BE2C (cell line): ENCODE measurements at regions not wholly inside any gene's neighbourhood (a gene's known extent, or its start where the extent isn't known, plus 50 kb on each side); places are given as distances from the start of the nearest gene placed in this dataset.
"Not testable (repeated sequence)": the region's sequence is repeated elsewhere in the genome, so short reads cannot be mapped to it uniquely, and the experiment has no call there.

Experiments used
- DNase-seq: peaks from one replicate; pipeline ENCODE4 v3.0.0-alpha.2; 2020
- H3K27me3 ChIP-seq: fragments of 250-450 bp; sonication (Bioruptor Pico); 2 replicates; pipeline ENCODE4 v1.5.1; 2020; ENCODE audit warnings: mild to moderate bottlenecking
- H3K36me3 ChIP-seq: fragments of 250-450 bp; sonication (Bioruptor Pico); 2 replicates; pipeline ENCODE4 v1.5.1; 2020; ENCODE audit warnings: mild to moderate bottlenecking
- H3K4me1 ChIP-seq: fragments of 250-450 bp; sonication (Bioruptor Pico); 2 replicates; pipeline ENCODE4 v1.5.1; 2020
- H3K4me3 ChIP-seq: 2 replicates; pipeline ENCODE4 v1.5.1; 2011; ENCODE audit warnings: low read depth, low read length
- H3K9me3 ChIP-seq: fragments of 250-450 bp; sonication (Bioruptor Pico); 2 replicates; pipeline ENCODE4 v1.5.1; 2020
- TF ChIP-seq, protein P1 (sequence below): IDR thresholded peaks from 2 replicates; pipeline ENCODE4 v1.5.1; 2012; ENCODE audit warnings: mild to moderate bottlenecking, low read depth, low read length

DNA sequence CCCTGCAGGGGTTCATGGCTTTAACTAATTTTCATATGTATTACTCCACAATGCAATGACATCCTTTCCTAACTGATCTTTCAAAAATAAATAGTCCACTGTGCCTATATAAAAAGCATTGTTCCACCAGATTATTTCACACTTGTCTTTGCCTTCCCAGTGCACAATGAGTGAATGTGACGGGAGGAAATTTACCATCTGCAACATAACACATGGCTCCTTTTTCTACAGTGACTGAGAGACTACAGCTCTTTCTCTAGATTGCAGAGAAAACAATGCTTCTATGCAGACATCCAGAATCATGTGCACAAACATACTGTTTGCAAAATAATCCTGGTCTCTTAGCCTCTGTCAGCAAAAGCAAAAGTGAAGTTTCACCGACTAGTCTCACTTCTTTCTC lies 483.7 kb upstream of the PIK3R1 start:
- TF ChIP-seq, protein P1, sequence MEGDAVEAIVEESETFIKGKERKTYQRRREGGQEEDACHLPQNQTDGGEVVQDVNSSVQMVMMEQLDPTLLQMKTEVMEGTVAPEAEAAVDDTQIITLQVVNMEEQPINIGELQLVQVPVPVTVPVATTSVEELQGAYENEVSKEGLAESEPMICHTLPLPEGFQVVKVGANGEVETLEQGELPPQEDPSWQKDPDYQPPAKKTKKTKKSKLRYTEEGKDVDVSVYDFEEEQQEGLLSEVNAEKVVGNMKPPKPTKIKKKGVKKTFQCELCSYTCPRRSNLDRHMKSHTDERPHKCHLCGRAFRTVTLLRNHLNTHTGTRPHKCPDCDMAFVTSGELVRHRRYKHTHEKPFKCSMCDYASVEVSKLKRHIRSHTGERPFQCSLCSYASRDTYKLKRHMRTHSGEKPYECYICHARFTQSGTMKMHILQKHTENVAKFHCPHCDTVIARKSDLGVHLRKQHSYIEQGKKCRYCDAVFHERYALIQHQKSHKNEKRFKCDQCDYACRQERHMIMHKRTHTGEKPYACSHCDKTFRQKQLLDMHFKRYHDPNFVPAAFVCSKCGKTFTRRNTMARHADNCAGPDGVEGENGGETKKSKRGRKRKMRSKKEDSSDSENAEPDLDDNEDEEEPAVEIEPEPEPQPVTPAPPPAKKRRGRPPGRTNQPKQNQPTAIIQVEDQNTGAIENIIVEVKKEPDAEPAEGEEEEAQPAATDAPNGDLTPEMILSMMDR: no peak
- no peak overlapping the region for H3K4me3 ChIP-seq
- H3K9me3 ChIP-seq: no peaks in the 10 kb centered on the region
- no peak for DNase-seq
- no peaks in the 10 kb centered on the region for H3K4me1 ChIP-seq
- no peaks in the 10 kb centered on the region for H3K36me3 ChIP-seq
- H3K27me3 ChIP-seq: no peaks in the 10 kb centered on the region

DNA sequence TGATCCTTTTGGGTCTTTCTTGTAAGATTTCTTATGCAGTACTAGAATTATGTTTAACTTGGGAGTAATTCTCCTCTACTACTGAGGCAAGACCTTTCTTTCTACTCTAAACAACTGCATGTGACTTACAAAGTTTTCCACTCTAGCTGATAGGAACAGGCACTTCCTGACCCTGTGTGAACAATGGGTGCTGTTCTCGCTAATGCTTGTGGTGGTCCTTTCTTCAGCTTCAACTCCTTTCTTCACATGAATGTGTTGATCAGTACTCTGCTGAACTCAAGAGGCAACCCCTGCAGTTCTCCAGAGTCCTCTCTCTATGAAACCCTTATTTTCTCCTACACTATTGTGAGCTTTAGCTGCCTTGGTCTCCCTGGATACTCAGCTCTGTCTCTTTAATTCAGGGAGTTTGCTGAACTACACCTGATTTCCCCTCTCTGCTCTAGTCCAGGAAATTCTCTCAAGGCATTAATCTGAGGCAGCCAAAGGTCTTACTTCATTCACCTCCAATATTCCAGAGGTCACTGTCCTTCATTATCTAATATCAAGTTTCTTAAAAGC lies 484.6 kb upstream of the PIK3R1 start:
- no peaks in the 10 kb centered on the region for H3K4me1 ChIP-seq
- no peaks in the 10 kb centered on the region for H3K27me3 ChIP-seq
- DNase-seq: no peak
- TF ChIP-seq, protein P1: no peak
- no peaks in the 10 kb centered on the region for H3K9me3 ChIP-seq
- H3K36me3 ChIP-seq: no peaks in the 10 kb centered on the region
- no peak overlapping the region for H3K4me3 ChIP-seq

DNA sequence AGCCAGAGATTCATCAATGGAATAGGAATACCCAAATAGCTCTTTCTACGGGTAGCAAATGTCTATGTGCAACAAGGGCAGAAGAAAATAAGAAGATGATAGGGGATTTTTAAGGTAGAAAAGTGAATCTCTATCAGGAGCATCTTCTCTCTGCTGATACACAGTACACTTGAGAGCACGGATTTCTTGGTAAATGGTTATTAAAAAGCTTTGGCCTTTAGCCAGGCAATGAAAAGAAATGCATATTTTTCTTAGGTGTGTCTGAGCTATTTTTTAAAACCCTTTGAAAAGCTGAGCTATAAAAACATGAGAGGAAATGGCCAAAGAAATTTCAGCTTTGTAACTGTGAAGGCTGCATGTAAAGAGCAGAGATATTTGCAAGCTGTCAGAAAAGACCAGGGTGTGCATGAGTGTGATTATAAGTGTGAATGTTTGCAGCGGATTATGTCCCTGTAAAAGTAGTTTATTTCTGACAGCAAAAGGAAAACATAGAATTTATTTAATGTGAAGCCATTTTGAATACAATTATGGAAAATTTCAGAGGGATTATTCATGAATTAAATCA lies 487.1 kb upstream of the PIK3R1 start:
- H3K36me3 ChIP-seq: no peaks in the 10 kb centered on the region
- TF ChIP-seq, protein P1: no peak
- H3K9me3 ChIP-seq: no peaks in the 10 kb centered on the region
- no peak overlapping the region for H3K4me3 ChIP-seq
- DNase-seq: no peak
- no peaks in the 10 kb centered on the region for H3K27me3 ChIP-seq
- H3K4me1 ChIP-seq: no peaks in the 10 kb centered on the region

DNA sequence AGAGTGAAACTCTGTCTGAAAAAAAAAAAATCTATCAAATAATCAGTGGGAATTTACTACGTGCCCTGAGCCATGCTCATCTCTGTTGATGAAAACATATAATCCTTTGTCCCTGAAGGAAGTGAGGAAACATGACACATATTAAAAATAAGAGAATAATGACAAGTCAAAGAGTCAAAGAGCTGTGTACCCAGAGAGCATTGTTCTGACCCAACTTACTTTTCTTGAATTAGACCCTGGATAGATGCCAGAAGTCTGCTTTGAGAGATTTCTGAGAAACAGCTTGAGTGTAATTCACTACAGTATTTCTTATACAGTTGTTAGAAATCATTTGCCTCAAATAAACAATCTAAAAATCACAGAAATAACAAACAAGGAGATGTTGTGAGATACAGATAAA lies 490.0 kb upstream of the PIK3R1 start:
- Histone ChIP-seq H3K9me3 (no peaks in the 10 kb centered on the region), H3K4me1 (no peaks in the 10 kb centered on the region), H3K27me3 (no peaks in the 10 kb centered on the region), H3K4me3 (no peak overlapping the region), H3K36me3 (no peaks in the 10 kb centered on the region)
- DNase-seq: no peak
- TF ChIP-seq, protein P1: no peak

DNA sequence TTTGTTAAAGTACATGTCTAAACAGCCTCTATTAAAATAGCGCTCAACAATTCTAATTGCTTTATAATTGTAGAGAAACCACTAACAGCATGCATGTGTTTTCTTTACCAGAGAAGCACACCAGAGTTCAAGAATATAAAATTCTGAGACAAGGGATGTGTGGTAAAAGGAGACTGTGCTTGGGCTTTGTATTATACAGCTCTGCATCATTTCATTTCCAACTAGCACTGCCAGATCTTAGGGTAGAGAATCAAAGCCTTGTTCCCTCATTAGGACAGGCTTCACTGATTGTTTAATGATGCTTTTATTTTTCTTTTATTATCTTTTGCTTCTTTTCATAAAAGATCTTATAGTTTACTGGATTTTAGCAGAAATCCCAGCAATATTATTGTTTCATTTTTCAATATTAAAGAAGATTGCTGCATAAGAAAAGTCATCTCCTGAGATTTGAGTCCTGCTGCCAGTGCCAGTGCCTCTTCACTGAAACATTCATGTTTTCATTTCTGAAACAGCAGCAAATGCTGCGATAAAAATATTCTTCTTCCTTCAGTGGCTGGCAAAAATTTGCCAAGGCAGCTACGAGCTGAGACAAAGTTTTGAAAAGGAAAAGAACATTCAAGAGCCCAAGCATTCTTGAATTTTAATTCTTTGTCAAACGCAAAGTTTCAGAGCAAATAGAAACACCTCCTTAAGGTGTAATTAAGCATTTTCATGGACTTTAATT lies 491.0 kb upstream of the PIK3R1 start:
- Histone ChIP-seq H3K9me3 (no peaks in the 10 kb centered on the region), H3K4me1 (no peaks in the 10 kb centered on the region), H3K27me3 (no peaks in the 10 kb centered on the region), H3K36me3 (no peaks in the 10 kb centered on the region), H3K4me3 (no peak overlapping the region)
- no peak for DNase-seq
- TF ChIP-seq, protein P1: no peak

DNA sequence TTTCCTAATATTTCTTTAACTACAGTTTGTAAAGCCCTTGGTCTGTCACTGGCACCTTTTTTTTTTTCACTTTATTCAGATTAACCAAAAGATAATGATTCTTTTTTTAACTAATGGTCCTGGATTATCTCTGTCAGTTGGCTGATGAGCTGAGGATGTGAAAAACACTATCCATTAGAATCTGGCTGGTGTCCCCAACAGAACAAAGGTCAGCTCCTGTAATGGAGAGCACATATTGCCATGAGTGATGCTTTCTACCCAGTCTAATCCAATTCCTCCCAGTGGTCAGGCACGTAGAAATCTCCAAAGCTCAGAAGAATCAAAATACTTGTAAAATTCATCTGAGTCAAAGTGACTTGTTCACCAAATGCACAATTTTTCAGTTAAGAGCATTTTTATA lies 491.7 kb upstream of the PIK3R1 start:
- Histone ChIP-seq H3K36me3 (no peaks in the 10 kb centered on the region), H3K4me1 (no peaks in the 10 kb centered on the region), H3K9me3 (no peaks in the 10 kb centered on the region), H3K27me3 (no peaks in the 10 kb centered on the region), H3K4me3 (no peak overlapping the region)
- no peak for DNase-seq
- TF ChIP-seq, protein P1: no peak

DNA sequence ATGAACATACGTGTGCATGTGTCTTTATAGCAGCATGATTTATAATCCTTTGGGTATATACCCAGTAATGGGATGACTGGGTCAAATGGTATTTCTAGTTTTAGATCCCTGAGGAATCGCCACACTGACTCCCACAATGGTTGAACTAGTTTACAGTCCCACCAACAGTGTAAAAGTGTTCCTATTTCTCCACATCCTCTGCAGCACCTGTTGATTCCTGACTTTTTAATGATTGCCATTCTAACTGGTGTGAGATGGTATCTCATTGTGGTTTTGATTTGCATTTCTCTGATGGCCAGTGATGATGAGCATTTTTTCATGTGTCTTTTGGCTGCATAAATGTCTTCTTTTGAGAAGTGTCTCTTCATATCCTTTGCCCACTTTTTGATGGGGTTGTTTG lies 493.0 kb upstream of the PIK3R1 start:
- not testable (repeated sequence) for DNase-seq, H3K9me3 ChIP-seq, H3K4me3 ChIP-seq, H3K36me3 ChIP-seq, H3K4me1 ChIP-seq, H3K27me3 ChIP-seq
